H1 (cell line): ENCODE measurements at regions not wholly inside any gene's neighbourhood (a gene's known extent, or its start where the extent isn't known, plus 50 kb on each side); places are given as distances from the start of the nearest gene placed in this dataset.

Experiments
- RFX5 ChIP-seq: IDR thresholded peaks from 2 replicates; pipeline ENCODE4 v1.6.1; 2011; ENCODE audit warnings: low read depth, low read length, improper control_type of control experiment, borderline replicate concordance
- TF ChIP-seq, protein P1 (sequence below), 3 experiments: IDR thresholded peaks; 1 replicate in 2 of 3; 2 replicates in 1 of 3; pipeline versions ENCODE4 v1.5.1 to v1.6.1; 2011; ENCODE audit warnings: low read length in 3 of 3, mild to moderate bottlenecking in 3 of 3, inconsistent platforms in 2 of 3, low read depth in 1 of 3, moderate library complexity in 1 of 3; ENCODE audit not compliant: insufficient read depth in 1 of 3; ENCODE audit errors: control extremely low read depth in 1 of 3

DNA sequence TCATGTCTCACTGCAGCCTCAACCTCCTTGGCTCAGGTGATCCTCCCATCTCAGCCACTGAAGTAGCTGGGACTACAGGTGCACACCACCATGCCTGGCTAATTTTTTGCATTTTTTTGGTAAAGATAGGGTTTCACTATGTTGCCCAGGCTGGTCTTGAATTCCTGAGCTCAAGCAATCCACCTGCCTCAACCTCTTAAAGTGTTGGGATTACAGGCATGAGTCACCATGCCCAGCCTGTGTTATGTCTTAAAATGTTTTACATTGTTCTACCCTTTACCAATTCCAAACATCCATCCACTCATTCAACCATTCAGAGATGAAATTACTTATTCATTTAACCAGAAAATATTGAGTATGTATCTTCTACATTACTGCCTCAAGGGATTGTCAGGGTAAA is 111.6 kb upstream of the BTG1 start:
- no peak for TF ChIP-seq RFX5
- TF ChIP-seq, protein P1, sequence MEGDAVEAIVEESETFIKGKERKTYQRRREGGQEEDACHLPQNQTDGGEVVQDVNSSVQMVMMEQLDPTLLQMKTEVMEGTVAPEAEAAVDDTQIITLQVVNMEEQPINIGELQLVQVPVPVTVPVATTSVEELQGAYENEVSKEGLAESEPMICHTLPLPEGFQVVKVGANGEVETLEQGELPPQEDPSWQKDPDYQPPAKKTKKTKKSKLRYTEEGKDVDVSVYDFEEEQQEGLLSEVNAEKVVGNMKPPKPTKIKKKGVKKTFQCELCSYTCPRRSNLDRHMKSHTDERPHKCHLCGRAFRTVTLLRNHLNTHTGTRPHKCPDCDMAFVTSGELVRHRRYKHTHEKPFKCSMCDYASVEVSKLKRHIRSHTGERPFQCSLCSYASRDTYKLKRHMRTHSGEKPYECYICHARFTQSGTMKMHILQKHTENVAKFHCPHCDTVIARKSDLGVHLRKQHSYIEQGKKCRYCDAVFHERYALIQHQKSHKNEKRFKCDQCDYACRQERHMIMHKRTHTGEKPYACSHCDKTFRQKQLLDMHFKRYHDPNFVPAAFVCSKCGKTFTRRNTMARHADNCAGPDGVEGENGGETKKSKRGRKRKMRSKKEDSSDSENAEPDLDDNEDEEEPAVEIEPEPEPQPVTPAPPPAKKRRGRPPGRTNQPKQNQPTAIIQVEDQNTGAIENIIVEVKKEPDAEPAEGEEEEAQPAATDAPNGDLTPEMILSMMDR (IDR thresholded peaks at IDR 0.05; ENCODE audit: control extremely low read depth in 1 of 3, insufficient read depth in 1 of 3, low read depth in 1 of 3, low read length in 3 of 3): no peak
